PC-9 (cell line): ENCODE measurements at regions not wholly inside any gene's neighbourhood (a gene's known extent, or its start where the extent isn't known, plus 50 kb on each side); places are given as distances from the start of the nearest gene placed in this dataset.

Experiments
- EZH2 ChIP-seq: fragments of 200-600 bp; sonication (generic); IDR thresholded peaks from 2 replicates; pipeline ENCODE4 v1.8.0; 2017; ENCODE audit warnings: antibody characterized with exemption, low read depth
- TF ChIP-seq, protein P1 (sequence below): fragments of 200-600 bp; sonication (generic); conservative IDR thresholded peaks from 2 replicates; pipeline ENCODE4 v1.6.1; 2017; ENCODE audit warnings: mixed run types, antibody characterized with exemption, mild to moderate bottlenecking, moderate library complexity

GRCh38 chr6:133093956-133094355 is 147.2 kb upstream of the EYA4 start:
- TF ChIP-seq, protein P1, sequence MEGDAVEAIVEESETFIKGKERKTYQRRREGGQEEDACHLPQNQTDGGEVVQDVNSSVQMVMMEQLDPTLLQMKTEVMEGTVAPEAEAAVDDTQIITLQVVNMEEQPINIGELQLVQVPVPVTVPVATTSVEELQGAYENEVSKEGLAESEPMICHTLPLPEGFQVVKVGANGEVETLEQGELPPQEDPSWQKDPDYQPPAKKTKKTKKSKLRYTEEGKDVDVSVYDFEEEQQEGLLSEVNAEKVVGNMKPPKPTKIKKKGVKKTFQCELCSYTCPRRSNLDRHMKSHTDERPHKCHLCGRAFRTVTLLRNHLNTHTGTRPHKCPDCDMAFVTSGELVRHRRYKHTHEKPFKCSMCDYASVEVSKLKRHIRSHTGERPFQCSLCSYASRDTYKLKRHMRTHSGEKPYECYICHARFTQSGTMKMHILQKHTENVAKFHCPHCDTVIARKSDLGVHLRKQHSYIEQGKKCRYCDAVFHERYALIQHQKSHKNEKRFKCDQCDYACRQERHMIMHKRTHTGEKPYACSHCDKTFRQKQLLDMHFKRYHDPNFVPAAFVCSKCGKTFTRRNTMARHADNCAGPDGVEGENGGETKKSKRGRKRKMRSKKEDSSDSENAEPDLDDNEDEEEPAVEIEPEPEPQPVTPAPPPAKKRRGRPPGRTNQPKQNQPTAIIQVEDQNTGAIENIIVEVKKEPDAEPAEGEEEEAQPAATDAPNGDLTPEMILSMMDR = no peak
- no peak for TF ChIP-seq EZH2
